Activated naive CD8-positive, alpha-beta T cell treated with anti-CD3 and anti-CD28 coated beads, Interleukin-2, amount 10 ng/mL, durations not matched to agents 7 days and 5 days (primary cell): ENCODE measurements at regions not wholly inside any gene's neighbourhood (a gene's known extent, or its start where the extent isn't known, plus 50 kb on each side); places are given as distances from the start of the nearest gene placed in this dataset.
A peak's percentile ranks its signal among the peaks of the same experiment; 100 is the strongest.

Experiments
- ATAC-seq: fragments of 150-1000 bp; cut with Tn5 transposase; one replicate; pipeline ENCODE4 v1.10.0; 2021; ENCODE audit warnings: low read depth, moderate library complexity
- POLR2A ChIA-PET: fragments of 350-600 bp; sonication (Branson Sonifier 250); formaldehyde crosslinking; loops from one replicate; lab custom pipeline; 2021; ENCODE audit warnings: antibody characterized with exemption; lab: Charles Lee
- DNase-seq: peaks from one replicate; pipeline ENCODE4 v3.0.0; 2021
- H3K27ac Mint-ChIP-seq: one replicate; pipeline ENCODE4 v1.8.0; 2022; ENCODE audit warnings: mild to moderate bottlenecking, mixed read lengths
- H3K27me3 Mint-ChIP-seq: one replicate; pipeline ENCODE4 v1.8.0; 2022; ENCODE audit warnings: mild to moderate bottlenecking, moderate library complexity, mixed read lengths
- H3K36me3 Mint-ChIP-seq: one replicate; pipeline ENCODE4 v1.8.0; 2021; ENCODE audit warnings: mild to moderate bottlenecking, mixed read lengths
- H3K4me1 Mint-ChIP-seq: one replicate; pipeline ENCODE4 v1.8.0; 2021; ENCODE audit warnings: mixed read lengths
- H3K4me3 Mint-ChIP-seq: one replicate; pipeline ENCODE4 v1.8.0; 2022; ENCODE audit warnings: mild to moderate bottlenecking, moderate library complexity, mixed read lengths
- H3K9me3 Mint-ChIP-seq: one replicate; pipeline ENCODE4 v1.8.0; 2021; ENCODE audit warnings: mixed read lengths

DNA sequence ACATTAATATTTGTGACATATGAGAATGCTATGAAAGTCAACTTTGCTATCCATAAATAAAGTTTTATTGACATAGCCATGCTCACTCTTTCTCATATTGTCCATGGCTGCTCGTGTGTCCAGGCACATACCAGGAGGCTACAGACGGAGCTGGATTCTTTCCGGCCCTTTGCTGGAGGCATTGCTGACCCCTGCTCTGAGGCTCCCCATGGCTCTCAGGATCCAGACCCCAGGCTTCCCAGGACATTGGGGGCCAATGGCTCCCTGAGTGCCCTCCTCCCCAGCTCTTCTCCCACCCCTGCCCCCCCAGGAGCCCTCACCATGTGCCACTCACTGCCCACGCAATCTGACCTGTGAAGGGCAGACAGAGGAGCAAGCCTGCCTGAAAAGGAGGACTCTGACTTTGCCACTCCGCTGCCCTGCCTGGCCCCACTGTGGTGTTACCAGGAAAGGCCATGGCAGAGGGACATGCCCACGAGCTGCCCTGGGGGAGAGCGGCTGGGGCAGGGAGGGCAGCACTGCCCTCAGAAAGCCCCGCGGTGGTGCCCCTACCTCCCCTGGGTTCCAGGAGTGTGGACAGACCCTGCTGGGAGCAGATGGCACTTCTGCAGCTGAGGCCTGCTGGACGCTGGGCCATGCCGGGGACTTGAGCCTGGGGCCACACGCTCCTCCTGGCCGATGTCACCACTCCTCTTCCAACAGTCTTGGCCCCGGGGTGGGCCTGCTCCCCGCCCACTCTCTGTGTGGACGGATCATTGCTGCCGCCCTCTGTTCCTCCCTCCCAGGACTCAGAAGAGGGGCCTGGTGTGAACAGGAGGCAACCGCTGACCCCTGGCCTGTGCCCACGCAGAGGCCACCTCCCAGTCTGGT lies 97.8 kb upstream of the BHLHE23 start:
- H3K4me1 Mint-ChIP-seq = peaks cover 7% of the 10 kb centered on the region
- no peak overlapping the region for H3K27ac Mint-ChIP-seq
- H3K9me3 Mint-ChIP-seq = no peaks in the 10 kb centered on the region
- H3K4me3 Mint-ChIP-seq = no peak overlapping the region
- ATAC-seq (no peak), DNase-seq (no peak)
- peaks cover 3% of the 10 kb centered on the region for H3K27me3 Mint-ChIP-seq
- H3K36me3 Mint-ChIP-seq = no peaks in the 10 kb centered on the region
- POLR2A ChIA-PET = interaction anchor here (0.6 kb wide), 1 partner anchor 332 kb away, joined by 4 read pairs; no protein-coding TSS in a partner anchor

DNA sequence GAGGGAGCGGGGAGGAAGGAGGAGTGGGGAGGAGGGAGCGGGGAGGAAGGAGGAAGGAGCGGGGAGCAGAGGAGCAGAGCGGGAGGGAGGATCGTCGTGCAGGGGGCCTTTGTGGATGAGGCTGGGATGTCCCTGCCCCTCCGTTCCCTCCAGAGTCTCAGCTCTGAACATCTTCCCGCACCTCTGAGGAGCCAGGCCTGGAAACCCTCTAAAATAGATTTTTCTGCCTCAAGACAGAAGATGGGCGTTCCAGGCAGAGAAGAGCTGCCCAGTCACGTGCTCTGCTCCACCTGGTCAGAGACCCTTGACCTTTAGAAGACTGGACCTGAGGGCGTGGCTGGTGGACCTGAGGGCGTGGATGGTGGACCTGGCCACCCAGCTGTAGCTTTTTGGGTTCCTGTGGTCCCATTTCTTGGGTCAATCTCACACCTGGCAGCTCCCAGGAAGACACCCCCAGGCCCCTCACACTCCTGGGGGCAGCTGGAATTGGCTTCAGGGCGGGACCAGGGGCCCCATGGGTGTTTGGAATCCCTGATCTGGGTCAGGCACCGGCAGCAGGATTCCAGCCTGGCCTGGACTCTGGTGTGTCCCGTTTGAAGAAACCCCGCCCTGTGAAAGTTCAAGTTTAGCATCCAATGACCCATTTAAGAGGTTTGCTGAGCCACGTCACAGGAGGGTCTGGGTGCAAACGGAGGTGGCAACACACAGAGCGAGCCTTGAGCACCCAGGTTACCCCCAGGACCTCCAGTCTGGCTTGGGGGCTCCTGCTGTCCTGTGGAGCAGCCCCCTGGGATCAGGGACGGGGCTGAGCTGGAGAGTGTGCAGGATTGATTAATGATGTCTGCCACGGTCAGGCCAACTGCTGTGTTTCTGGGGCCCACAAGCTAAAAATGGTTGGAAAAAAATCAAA lies 96.9 kb upstream of the BHLHE23 start:
- ATAC-seq (no peak), DNase-seq (no peak)
- H3K27ac Mint-ChIP-seq = no peak overlapping the region
- peaks cover 7% of the 10 kb centered on the region for H3K4me1 Mint-ChIP-seq
- no peaks in the 10 kb centered on the region for H3K9me3 Mint-ChIP-seq
- no peaks in the 10 kb centered on the region for H3K36me3 Mint-ChIP-seq
- no peak overlapping the region for H3K4me3 Mint-ChIP-seq
- H3K27me3 Mint-ChIP-seq = no peaks in the 10 kb centered on the region
- POLR2A ChIA-PET = interaction anchor here (0.6 to 0.8 kb wide), 2 partner anchors 95 to 333 kb away, joined by 3 to 4 read pairs; no protein-coding TSS in a partner anchor

DNA sequence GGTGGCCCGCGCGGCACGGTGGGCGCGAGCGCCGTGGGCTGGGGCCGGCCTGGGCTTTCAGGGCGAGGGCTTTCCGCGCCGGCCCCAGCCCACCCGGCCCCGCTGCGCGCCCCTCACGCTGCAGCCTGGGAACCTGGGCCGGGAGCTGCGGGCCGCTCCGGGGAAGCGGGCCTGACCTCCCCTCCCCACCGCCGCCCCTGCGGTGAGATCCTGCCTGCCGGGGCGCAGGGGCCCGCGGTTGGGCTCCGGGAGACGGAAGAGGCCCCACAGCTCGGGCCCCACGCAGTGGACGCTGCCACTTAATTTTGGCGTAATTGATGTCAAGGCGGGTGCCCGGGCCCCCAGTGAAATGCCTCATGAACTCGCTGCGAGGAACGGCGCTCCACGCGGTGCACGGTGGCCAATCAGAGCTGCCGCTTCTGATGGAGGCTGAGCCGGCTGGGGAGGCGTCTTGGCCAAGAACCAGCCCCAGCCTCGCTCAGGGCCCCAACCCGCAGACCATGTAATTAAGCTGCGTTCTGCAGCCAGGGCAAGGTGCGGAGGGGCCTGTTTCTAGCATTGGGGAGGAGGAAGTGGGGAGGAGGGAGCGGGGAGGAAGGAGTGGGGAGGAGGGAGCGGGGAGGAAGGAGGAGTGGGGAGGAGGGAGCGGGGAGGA lies 96.1 kb upstream of the BHLHE23 start:
- no peaks in the 10 kb centered on the region for H3K9me3 Mint-ChIP-seq
- H3K27ac Mint-ChIP-seq = peak overlapping the region; percentile 90
- no peaks in the 10 kb centered on the region for H3K27me3 Mint-ChIP-seq
- POLR2A ChIA-PET = interaction anchor here (0.8 kb wide), 1 partner anchor 94 kb away, joined by 3 read pairs; no protein-coding TSS in a partner anchor
- H3K36me3 Mint-ChIP-seq = no peaks in the 10 kb centered on the region
- peaks cover 7% of the 10 kb centered on the region for H3K4me1 Mint-ChIP-seq
- peak; percentile 74 for DNase-seq
- peak overlapping the region; percentile 83 for H3K4me3 Mint-ChIP-seq
- peak; percentile 72 for ATAC-seq

DNA sequence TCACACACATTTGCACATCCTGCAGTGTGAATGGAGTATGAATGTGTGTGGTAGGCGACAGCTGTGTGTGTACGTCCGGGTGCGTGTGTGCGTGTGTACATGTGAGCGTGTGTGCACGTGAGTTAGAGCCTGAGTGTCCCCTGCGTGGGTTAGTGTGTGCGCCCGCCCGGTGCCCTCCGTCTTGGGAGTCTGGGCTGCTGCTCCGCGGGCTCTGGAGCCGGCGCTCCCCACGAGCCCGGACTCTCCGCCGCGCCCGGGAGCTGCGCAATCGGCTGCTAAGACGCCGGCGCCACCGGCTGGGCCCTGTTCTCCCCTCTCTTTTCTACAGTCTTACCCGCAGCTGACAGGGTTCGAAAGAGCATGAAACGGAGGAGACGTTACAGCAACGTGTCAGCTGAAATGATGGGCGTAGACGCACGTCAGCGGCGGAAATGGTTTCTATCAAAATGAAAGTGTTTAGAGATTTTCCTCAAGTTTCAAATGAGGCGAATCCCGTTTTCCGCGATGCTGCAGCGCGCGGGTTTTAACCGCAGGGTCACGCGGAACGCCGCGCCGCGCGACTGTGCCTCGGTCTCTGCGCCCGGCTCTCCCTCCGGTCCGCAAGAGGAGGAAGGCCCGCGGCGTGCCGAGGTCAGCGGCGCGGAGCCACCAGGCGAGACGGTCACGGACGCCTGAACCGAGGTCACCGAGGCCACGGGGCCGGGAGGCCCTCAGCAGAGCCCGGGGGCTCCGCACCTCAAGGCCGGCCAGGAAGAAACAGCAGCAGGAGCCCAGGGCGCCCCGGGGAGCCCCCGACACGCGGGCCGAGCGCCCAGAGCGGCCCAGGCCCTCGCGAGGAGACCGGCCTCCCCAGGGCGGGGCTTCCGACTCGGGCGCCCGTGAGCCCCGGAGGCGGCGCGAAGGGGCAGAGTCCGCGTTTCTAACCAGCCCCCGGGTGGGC lies 95.3 kb upstream of the BHLHE23 start:
- peak; percentile 75 for ATAC-seq
- POLR2A ChIA-PET = no interaction called here

DNA sequence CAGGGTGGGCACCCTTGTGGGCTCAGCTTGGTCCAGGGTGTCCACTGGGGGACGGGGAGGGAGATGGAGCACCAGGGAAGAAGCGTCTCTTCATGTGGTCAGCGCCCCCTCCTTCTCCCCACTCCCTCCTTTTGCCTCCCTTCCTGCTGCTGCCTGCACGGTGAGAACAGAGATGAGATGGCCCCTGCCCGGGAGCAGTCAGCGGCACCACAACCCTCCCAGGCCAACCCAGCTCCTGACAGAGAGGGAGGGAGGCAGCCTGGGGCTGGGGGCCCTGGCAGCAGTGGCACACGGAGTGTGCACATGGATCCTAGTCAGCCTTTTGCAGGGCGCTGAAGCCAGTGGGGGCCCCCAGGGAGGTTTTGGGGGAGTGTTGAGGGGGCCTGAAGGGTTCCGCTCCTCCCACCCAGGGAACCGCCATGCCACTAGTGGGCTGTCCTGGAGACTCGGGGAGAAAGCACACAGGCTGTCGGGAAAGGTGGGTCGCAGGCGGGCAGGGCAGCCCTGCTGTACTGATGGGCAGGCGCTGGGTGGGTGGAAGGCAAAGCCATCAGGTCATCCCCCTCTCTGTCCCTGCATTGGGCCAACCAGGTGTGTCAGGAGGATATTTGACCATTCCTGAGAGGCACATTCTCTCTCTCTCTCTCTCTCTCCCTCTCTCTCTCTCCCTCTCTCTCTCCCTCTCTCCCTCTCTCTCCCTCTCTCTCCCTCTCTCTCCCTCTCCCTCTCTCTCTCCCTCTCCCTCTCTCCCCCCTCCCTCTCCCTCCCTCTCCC lies 94.3 kb upstream of the BHLHE23 start:
- no peak overlapping the region for H3K4me3 Mint-ChIP-seq
- H3K27ac Mint-ChIP-seq = peak overlapping the region; percentile 93
- DNase-seq = peak; percentile 41
- peaks cover 7% of the 10 kb centered on the region for H3K4me1 Mint-ChIP-seq
- POLR2A ChIA-PET = no interaction called here
- no peaks in the 10 kb centered on the region for H3K36me3 Mint-ChIP-seq
- no peaks in the 10 kb centered on the region for H3K27me3 Mint-ChIP-seq
- no peak for ATAC-seq
- H3K9me3 Mint-ChIP-seq = no peaks in the 10 kb centered on the region

More for the DNA sequence above, 95.3 kb upstream of the BHLHE23 start:
- peak; percentile 77 for DNase-seq
- Mint-ChIP-seq H3K9me3 (no peaks in the 10 kb centered on the region), H3K27me3 (no peaks in the 10 kb centered on the region), H3K4me1 (peaks cover 7% of the 10 kb centered on the region), H3K4me3 (peak overlapping the region; percentile 86), H3K27ac (peak overlapping the region; percentile 93), H3K36me3 (no peaks in the 10 kb centered on the region)

DNA sequence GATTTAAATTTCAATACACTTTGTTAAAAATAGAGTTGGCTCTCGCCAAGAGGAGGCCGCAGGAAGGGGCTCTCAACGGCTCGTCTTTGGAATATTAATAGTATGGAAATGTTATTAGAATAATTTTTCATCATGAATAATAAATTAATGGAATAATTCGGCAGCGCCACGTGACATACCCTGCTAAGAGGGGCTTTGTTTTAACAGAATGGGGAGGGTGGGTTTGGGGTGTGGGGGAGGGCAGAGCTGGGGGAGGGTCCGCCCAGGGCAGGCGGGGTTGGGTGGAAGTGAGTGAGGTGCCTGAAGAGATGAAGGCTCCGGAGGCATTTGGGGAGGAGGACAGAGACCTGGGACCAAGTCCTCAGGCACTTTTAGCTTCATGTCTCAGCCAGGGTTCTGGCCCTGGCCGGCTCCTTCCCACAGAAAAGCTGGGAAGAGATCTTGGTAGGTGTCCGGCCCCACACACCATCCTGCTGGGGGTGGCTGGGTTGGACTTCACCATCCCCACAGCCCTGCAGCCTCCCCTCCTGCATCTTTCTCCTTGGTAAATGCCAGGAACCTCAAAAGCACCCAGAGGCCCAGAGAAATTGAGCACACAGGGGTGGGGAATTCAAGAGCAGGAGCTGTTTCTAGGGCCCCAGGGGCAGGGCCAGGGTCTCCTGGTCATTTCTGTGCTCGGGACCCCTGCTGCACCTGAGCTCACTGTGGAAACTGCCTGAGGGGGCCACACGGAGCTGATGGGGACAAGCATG lies 93.6 kb upstream of the BHLHE23 start:
- H3K27ac Mint-ChIP-seq = no peak overlapping the region
- no peaks in the 10 kb centered on the region for H3K36me3 Mint-ChIP-seq
- POLR2A ChIA-PET = no interaction called here
- DNase-seq (no peak), ATAC-seq (no peak)
- no peak overlapping the region for H3K4me3 Mint-ChIP-seq
- no peaks in the 10 kb centered on the region for H3K27me3 Mint-ChIP-seq
- no peaks in the 10 kb centered on the region for H3K9me3 Mint-ChIP-seq
- H3K4me1 Mint-ChIP-seq = peaks cover 7% of the 10 kb centered on the region

DNA sequence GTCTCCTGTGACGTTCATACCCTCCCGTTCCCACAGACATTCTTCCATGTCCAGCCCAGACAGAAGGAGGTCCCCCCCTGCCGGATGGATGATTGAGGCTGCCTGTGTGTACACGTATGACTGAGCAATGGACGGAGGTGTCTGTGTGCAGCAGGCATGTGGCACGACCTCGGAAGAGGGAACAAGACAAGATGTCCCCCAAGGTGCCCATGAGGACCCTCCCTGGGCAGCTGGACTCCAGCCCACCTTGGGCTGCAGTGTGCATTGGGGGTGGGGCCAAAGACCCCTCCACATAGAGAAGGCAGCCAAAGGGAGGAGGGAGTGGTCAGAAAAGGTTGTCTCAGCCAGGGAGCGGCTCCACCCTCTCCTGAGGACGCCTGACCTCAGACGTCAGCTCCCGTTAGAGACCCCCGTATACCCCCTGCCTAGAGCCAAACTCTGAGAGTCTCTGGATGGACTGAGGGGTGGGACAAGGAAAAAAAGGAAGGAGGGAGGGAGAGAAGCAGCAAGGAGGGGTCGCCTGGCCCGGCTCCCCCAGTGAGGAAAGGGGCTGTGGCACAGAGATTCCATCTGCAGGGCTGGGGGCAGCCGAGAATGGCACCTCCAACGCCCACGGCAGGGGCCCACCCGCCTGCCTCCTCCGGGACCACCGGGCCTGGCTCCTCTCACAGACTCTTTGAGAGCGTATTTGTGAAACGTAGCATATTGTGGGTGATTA lies 92.9 kb upstream of the BHLHE23 start:
- Mint-ChIP-seq H3K27me3 (peaks cover 4% of the 10 kb centered on the region), H3K4me3 (no peak overlapping the region), H3K36me3 (no peaks in the 10 kb centered on the region), H3K9me3 (no peaks in the 10 kb centered on the region), H3K27ac (no peak overlapping the region), H3K4me1 (peaks cover 7% of the 10 kb centered on the region)
- DNase-seq (peak; percentile 21), ATAC-seq (no peak)
- POLR2A ChIA-PET = no interaction called here

DNA sequence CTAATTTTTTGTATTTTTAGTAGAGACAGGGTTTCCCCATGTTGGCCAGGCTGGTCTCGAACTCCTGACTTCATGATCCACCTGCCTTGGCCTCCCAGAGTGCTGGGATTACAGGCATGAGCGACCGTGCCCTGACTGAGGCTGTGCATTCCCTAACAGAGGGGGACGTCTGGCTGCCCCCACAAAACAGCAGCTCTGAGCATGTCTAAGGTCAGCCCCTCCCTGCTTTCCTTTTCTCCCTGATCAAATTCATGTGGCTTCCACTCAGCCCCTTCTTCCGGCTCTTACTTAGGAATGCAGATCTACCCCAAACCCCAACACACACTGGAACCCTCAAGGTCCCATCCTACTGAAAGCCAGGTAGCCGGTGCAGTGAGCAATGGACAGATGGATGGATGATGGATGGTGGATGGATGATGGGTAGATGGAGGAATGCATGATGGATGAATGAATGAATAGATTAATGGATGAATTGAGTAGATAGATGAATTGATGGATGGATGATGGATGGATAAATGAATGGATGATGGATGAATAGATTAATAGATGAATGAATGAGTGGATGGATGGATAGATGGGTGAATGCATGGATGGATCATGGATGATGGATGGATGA lies 91.5 kb upstream of the BHLHE23 start:
- POLR2A ChIA-PET = no interaction called here
- no peak overlapping the region for H3K4me3 Mint-ChIP-seq
- H3K27ac Mint-ChIP-seq = no peak overlapping the region
- H3K4me1 Mint-ChIP-seq = peaks cover 7% of the 10 kb centered on the region
- no peaks in the 10 kb centered on the region for H3K36me3 Mint-ChIP-seq
- peaks cover 4% of the 10 kb centered on the region for H3K27me3 Mint-ChIP-seq
- ATAC-seq (no peak), DNase-seq (no peak)
- H3K9me3 Mint-ChIP-seq = no peaks in the 10 kb centered on the region

DNA sequence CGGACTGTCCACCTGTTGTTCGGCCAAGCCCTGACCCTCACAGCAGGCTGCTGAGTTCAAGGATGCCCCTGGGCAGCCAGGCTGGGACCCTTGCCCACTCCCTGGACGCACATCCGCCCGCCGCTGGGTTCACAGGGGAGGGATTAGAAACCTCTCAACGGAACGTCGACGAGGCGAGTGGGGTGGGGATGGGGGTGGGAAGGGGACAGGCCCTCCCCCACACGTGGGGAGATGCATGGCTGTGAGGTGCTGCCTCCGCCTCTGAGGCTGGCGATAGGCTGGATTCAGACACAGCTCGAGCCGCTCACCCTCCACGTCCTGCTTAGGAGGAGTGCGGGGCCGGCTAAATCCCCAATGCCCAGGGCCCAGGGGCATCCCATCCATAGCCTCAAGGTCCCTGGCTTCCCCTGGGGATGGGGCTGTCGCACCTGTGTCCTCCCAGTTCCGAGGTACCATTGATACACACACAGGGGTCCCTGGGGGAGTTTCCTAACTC lies 90.6 kb upstream of the BHLHE23 start:
- ATAC-seq (no peak), DNase-seq (peak; percentile 21)
- POLR2A ChIA-PET = no interaction called here

DNA sequence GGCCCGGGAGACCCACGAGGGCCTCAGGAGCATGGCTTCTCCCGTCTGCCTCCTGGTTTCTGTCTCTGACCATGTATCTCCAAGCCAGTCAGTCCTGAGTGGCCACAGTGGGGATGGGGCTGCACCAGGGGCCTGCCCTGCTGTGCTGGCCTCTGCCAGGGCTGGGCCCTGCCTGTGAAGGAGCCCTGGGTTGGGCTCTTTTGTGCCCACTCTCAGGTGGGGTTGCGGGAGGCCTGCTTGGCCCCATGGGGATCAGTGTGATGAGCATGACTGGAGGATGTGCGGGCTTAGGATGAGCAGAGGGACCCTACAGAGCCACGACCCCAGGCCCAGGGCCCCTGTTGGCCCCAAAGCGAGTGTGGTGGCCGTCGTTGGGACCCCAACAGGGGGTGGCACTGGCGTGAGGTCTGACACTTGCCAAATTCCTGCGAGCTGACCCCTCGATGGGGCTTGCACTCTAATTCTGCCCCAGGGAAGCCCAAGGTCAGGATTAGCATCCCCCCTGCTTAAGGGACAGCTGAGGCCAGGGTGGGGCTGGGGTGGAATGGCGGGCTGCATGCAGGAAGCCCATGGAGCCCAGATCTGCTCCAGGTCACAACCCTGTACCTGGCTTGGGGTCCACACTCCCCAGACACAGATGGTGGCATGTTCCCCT lies 90.0 kb upstream of the BHLHE23 start:
- DNase-seq = peak; percentile 19
- Mint-ChIP-seq H3K36me3 (no peaks in the 10 kb centered on the region), H3K27ac (no peak overlapping the region), H3K27me3 (peaks cover 4% of the 10 kb centered on the region), H3K4me1 (peaks cover 2% of the 10 kb centered on the region), H3K4me3 (no peak overlapping the region), H3K9me3 (no peaks in the 10 kb centered on the region)
- POLR2A ChIA-PET = no interaction called here
- no peak for ATAC-seq

More for the DNA sequence above, 90.6 kb upstream of the BHLHE23 start:
- Mint-ChIP-seq H3K27ac (no peak overlapping the region), H3K9me3 (no peaks in the 10 kb centered on the region), H3K4me1 (peaks cover 4% of the 10 kb centered on the region), H3K36me3 (no peaks in the 10 kb centered on the region), H3K27me3 (peaks cover 4% of the 10 kb centered on the region), H3K4me3 (no peak overlapping the region)
